Smooth muscle cell (in vitro differentiated cells): ENCODE measurements at regions not wholly inside any gene's neighbourhood (a gene's known extent, or its start where the extent isn't known, plus 50 kb on each side); places are given as distances from the start of the nearest gene placed in this dataset.

Experiments used
- DNase-seq: peaks from one replicate; lab custom pipeline; 2025; ENCODE audit not compliant: unreplicated experiment; lab: John Stamatoyannopoulos, UW
- H2AFZ ChIP-seq: fragments of 200-600 bp; sonication (generic); 2 replicates; pipeline ENCODE4 v1.6.0; 2016; ENCODE audit warnings: antibody characterized with exemption, low read depth, mild to moderate bottlenecking
- H3F3A ChIP-seq: fragments of 200-600 bp; sonication (generic); 2 replicates; pipeline ENCODE4 v1.6.0; 2017; ENCODE audit warnings: antibody characterized with exemption, low read depth
- H3K27ac ChIP-seq: fragments of 200-600 bp; sonication (generic); 2 replicates; pipeline ENCODE4 v1.5.1; 2016; ENCODE audit warnings: low read depth, mild to moderate bottlenecking
- H3K27me3 ChIP-seq: fragments of 200-600 bp; sonication (generic); 2 replicates; pipeline ENCODE4 v1.6.1; 2016; ENCODE audit warnings: low read depth, mild to moderate bottlenecking
- H3K36me3 ChIP-seq: fragments of 200-600 bp; sonication (generic); 2 replicates; pipeline ENCODE4 v1.5.1; 2016; ENCODE audit warnings: low read depth
- H3K4me1 ChIP-seq: fragments of 200-600 bp; sonication (generic); 2 replicates; pipeline ENCODE4 v1.5.1; 2016; ENCODE audit warnings: low read depth
- H3K4me2 ChIP-seq: fragments of 200-600 bp; sonication (generic); 2 replicates; pipeline ENCODE4 v1.6.0; 2016; ENCODE audit warnings: mild to moderate bottlenecking
- H3K4me3 ChIP-seq: fragments of 200-600 bp; sonication (generic); 2 replicates; pipeline ENCODE4 v1.5.1; 2016; ENCODE audit warnings: mild to moderate bottlenecking
- H3K79me2 ChIP-seq: fragments of 200-600 bp; sonication (generic); 2 replicates; pipeline ENCODE4 v1.6.0; 2016; ENCODE audit warnings: low read depth, mild to moderate bottlenecking
- H3K9ac ChIP-seq: fragments of 200-600 bp; sonication (generic); 2 replicates; pipeline ENCODE4 v1.6.0; 2016; ENCODE audit warnings: low read depth
- H3K9me3 ChIP-seq: fragments of 200-600 bp; sonication (generic); replicated peaks from 2 replicates; pipeline ENCODE4 v1.5.1; 2016; ENCODE audit warnings: low read depth
- H4K20me1 ChIP-seq: fragments of 200-600 bp; sonication (generic); 2 replicates; pipeline ENCODE4 v1.6.0; 2016; ENCODE audit warnings: low read depth
- WGBS: methylation state at CpG from one replicate; pipeline ENCODE4 v1.1.7; 2016; ENCODE audit warnings: low lambda C conversion rate; 5-methylcytosine and 5-hydroxymethylcytosine counted together
- TF ChIP-seq, protein P1 (sequence below): fragments of 200-600 bp; sonication (generic); IDR thresholded peaks from 2 replicates; pipeline ENCODE4 v1.5.1; 2017; ENCODE audit warnings: borderline replicate concordance, mild to moderate bottlenecking, antibody characterized with exemption; ENCODE audit not compliant: insufficient read depth, poor library complexity, severe bottlenecking

DNA sequence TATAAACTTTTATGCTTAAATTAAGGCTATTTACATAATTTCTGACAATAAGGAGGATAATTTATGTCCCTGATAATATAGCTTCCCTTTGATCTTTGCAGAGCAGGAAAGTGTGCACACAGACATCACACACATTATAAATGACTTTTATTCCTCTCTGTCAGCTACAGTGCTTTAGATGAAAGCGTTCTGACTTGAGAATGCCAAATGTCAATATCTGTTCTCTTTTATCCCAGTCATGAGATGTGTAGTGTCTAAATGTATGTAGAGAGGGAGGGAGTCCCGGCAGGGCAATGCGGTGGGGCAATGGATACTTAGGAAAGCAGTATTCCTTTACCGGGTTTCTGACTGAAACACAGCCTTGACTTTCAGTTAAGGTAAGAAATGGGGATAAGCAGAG, 225.4 kb upstream of the CHORDC1 start:
- Histone ChIP-seq H3K27me3 (no peaks in the 10 kb centered on the region), H3K36me3 (no peaks in the 10 kb centered on the region), H3K4me3 (no peak overlapping the region), H3K4me2 (no peak overlapping the region), H3K27ac (no peak overlapping the region), H3F3A (no peaks in the 10 kb centered on the region), H3K4me1 (no peaks in the 10 kb centered on the region), H4K20me1 (no peaks in the 10 kb centered on the region), H3K9me3 (no peaks in the 10 kb centered on the region), H3K79me2 (no peaks in the 10 kb centered on the region), H2AFZ (no peak overlapping the region), H3K9ac (no peak overlapping the region)
- DNase-seq, result no peak
- TF ChIP-seq, protein P1, sequence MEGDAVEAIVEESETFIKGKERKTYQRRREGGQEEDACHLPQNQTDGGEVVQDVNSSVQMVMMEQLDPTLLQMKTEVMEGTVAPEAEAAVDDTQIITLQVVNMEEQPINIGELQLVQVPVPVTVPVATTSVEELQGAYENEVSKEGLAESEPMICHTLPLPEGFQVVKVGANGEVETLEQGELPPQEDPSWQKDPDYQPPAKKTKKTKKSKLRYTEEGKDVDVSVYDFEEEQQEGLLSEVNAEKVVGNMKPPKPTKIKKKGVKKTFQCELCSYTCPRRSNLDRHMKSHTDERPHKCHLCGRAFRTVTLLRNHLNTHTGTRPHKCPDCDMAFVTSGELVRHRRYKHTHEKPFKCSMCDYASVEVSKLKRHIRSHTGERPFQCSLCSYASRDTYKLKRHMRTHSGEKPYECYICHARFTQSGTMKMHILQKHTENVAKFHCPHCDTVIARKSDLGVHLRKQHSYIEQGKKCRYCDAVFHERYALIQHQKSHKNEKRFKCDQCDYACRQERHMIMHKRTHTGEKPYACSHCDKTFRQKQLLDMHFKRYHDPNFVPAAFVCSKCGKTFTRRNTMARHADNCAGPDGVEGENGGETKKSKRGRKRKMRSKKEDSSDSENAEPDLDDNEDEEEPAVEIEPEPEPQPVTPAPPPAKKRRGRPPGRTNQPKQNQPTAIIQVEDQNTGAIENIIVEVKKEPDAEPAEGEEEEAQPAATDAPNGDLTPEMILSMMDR, result no peak
- WGBS, result 67% methylated on average over 4 of the region's 4 CpGs

DNA sequence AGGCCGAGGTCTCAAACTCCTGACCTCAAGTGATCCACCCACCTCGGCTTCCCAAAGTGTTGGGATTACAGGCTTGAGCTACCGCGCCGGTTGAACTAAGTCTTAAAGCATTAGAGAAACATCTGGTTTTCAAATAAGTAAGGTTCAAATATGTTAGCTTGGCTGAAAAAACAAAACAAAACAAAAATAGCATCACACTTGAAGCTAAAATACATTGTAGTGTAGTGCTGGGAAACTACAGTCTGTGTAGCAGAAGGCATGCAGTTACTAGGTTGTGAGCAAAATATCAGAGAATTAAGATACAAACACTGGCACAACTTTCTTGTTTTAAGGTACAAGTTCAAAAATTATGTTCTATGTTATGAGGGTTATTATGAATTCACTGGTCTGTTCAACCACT, 224.8 kb upstream of the CHORDC1 start:
- DNase-seq, result no peak
- Histone ChIP-seq H3K4me1 (no peaks in the 10 kb centered on the region), H4K20me1 (no peaks in the 10 kb centered on the region), H3F3A (no peaks in the 10 kb centered on the region), H3K36me3 (no peaks in the 10 kb centered on the region), H3K4me2 (no peak overlapping the region), H2AFZ (no peak overlapping the region), H3K9ac (no peak overlapping the region), H3K79me2 (no peaks in the 10 kb centered on the region), H3K9me3 (no peaks in the 10 kb centered on the region), H3K4me3 (no peak overlapping the region), H3K27ac (no peak overlapping the region), H3K27me3 (no peaks in the 10 kb centered on the region)
- 78% methylated on average over 5 of the region's 5 CpGs for WGBS
- TF ChIP-seq, protein P1, result no peak

DNA sequence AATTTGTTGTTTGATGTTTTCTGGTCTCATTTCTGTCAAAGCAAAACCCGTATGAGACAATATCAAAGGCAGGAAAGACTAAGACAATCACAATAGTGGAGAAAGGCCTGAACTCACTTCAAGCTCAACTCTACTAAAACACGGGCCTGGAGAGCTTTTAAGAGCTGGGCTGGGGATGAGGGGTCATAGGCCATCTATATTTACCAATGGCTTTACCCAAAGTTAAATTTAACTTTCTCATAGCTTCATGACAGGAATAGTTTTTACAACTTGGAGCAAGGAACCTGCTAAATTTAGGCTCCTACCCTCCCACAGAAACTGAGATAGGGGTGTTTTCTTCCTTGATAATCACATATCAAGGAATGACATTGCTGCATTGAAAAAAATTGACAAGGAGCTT, 223.4 kb upstream of the CHORDC1 start:
- TF ChIP-seq, protein P1, result no peak
- Histone ChIP-seq H2AFZ (no peak overlapping the region), H3K4me1 (no peaks in the 10 kb centered on the region), H3K79me2 (no peaks in the 10 kb centered on the region), H4K20me1 (no peaks in the 10 kb centered on the region), H3K27me3 (no peaks in the 10 kb centered on the region), H3F3A (no peaks in the 10 kb centered on the region), H3K4me2 (no peak overlapping the region), H3K27ac (no peak overlapping the region), H3K9ac (no peak overlapping the region), H3K9me3 (no peaks in the 10 kb centered on the region), H3K4me3 (no peak overlapping the region), H3K36me3 (no peaks in the 10 kb centered on the region)
- DNase-seq, result no peak
- 77% methylated on average over 2 of the region's 2 CpGs for WGBS

DNA sequence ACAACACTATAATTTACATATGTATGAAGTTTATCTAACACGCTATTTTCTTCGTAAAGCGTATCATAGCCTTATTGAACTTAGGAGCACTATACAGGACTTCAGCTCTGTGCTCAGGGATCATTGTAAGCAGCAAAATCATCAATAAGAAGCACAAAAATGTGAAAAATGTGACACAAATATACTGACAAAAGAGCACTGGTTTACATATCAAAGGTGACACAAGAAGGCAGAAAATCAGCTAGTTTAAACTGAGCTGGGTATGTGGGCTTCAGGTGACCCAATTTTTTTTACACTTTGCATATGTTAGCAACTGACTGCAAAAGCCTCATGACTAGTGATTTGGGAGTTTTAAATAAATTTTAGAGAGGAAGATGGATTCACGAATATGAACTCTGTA, 215.2 kb upstream of the CHORDC1 start:
- H3F3A ChIP-seq, result no peaks in the 10 kb centered on the region
- 79% methylated on average over 4 of the region's 4 CpGs for WGBS

More for the DNA sequence above, 215.2 kb upstream of the CHORDC1 start:
- TF ChIP-seq, protein P1, result no peak
- Histone ChIP-seq H4K20me1 (no peaks in the 10 kb centered on the region), H3K79me2 (no peaks in the 10 kb centered on the region), H3K9me3 (no peaks in the 10 kb centered on the region), H3K9ac (no peak overlapping the region), H3K4me2 (no peak overlapping the region), H3K36me3 (no peaks in the 10 kb centered on the region), H3K27ac (no peak overlapping the region), H3K27me3 (no peaks in the 10 kb centered on the region), H2AFZ (no peak overlapping the region), H3K4me3 (no peak overlapping the region), H3K4me1 (no peaks in the 10 kb centered on the region)
- DNase-seq, result no peak
